Progenitor cell of endocrine pancreas (in vitro differentiated cells): ENCODE measurements at regions not wholly inside any gene's neighbourhood (a gene's known extent, or its start where the extent isn't known, plus 50 kb on each side); places are given as distances from the start of the nearest gene placed in this dataset.

Experiments
- DNase-seq: peaks from one replicate; pipeline ENCODE4 v3.0.0; 2021; ENCODE audit warnings: low spot score; ENCODE audit not compliant: unreplicated experiment
- H3K27ac Mint-ChIP-seq: 2 replicates; pipeline ENCODE4 v1.8.0; 2021; ENCODE audit warnings: mild to moderate bottlenecking, moderate library complexity, mixed read lengths
- H3K27me3 Mint-ChIP-seq: 2 replicates; pipeline ENCODE4 v1.8.0; 2021; ENCODE audit warnings: mixed read lengths
- H3K36me3 Mint-ChIP-seq: 2 replicates; pipeline ENCODE4 v1.8.0; 2022; ENCODE audit warnings: mixed read lengths; ENCODE audit not compliant: insufficient read depth
- H3K4me1 Mint-ChIP-seq: 2 replicates; pipeline ENCODE4 v1.8.0; 2021; ENCODE audit warnings: low read depth, mixed read lengths
- H3K4me3 Mint-ChIP-seq: 2 replicates; pipeline ENCODE4 v1.8.0; 2021; ENCODE audit warnings: low read depth, mild to moderate bottlenecking, moderate library complexity, mixed read lengths
- H3K9me3 Mint-ChIP-seq: 2 replicates; pipeline ENCODE4 v1.8.0; 2021; ENCODE audit warnings: low read depth, mixed read lengths
- TF ChIP-seq, protein P1 (sequence below): fragments of 200-600 bp; sonication (generic); IDR thresholded peaks from one replicate; pipeline ENCODE4 v1.5.0; 2021; ENCODE audit warnings: antibody characterized with exemption, mild to moderate bottlenecking; ENCODE audit not compliant: unreplicated experiment

DNA sequence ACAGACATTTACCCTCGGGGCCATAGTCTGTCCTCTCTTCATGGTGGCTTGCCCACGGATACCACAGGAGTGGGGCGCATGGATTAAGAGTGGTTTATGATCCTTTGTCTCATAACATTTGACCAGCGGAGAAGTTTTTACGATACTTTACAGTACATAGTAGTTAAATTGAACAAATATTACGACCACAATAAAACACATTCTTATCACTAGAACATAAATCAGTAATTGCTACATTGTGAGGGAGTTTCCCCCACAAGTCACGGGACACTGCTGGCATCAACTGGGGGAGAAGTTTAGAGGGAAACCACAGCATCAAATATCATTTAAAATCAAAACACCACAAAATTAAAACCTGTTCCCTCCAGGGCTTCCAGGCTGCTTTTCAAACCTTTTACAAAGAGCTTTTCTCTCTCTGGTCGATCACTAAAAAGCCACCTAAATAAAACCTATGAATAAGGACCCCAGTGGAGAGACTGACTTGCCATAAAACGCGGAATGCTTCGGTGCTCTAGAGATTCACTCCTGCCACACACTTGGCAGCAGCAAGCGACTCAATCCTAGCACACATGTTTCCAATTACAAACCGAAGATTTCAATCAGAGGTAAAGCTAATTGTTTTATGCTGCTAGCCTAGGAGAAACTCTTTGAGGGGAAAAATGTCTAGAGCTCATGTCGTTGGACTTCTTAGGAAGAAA lies 173.7 kb upstream of the HNRNPA3 start:
- no peak overlapping the region for H3K4me3 Mint-ChIP-seq
- no peak for DNase-seq
- H3K27me3 Mint-ChIP-seq, result peaks cover 20% of the 10 kb centered on the region
- no peaks in the 10 kb centered on the region for H3K36me3 Mint-ChIP-seq
- H3K27ac Mint-ChIP-seq, result no peak overlapping the region
- no peaks in the 10 kb centered on the region for H3K9me3 Mint-ChIP-seq
- TF ChIP-seq, protein P1, sequence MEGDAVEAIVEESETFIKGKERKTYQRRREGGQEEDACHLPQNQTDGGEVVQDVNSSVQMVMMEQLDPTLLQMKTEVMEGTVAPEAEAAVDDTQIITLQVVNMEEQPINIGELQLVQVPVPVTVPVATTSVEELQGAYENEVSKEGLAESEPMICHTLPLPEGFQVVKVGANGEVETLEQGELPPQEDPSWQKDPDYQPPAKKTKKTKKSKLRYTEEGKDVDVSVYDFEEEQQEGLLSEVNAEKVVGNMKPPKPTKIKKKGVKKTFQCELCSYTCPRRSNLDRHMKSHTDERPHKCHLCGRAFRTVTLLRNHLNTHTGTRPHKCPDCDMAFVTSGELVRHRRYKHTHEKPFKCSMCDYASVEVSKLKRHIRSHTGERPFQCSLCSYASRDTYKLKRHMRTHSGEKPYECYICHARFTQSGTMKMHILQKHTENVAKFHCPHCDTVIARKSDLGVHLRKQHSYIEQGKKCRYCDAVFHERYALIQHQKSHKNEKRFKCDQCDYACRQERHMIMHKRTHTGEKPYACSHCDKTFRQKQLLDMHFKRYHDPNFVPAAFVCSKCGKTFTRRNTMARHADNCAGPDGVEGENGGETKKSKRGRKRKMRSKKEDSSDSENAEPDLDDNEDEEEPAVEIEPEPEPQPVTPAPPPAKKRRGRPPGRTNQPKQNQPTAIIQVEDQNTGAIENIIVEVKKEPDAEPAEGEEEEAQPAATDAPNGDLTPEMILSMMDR, result no peak
- peaks cover 3% of the 10 kb centered on the region for H3K4me1 Mint-ChIP-seq

DNA sequence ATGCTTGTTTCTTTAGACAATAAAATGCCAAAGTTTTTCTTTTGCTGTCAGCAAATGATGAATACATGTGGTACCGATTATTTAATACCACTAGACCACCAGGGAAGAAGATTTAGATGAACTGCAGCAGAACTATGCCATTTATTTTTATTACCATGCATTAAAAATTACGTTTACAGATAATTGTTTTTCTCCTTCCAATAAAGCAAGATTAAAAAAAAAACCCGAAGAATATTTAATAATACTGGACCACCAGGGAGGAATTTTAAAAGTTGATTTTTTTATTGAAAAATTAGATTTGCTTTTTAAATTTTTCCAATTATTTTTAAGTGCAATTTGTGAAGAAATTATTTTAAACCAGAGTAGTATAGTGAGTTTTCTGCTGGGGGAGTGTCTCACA lies 170.3 kb upstream of the HNRNPA3 start:
- no peaks in the 10 kb centered on the region for H3K9me3 Mint-ChIP-seq
- TF ChIP-seq, protein P1, result no peak
- no peaks in the 10 kb centered on the region for H3K36me3 Mint-ChIP-seq
- H3K27ac Mint-ChIP-seq, result no peak overlapping the region
- no peak for DNase-seq
- H3K4me3 Mint-ChIP-seq, result no peak overlapping the region
- H3K27me3 Mint-ChIP-seq, result peaks cover 21% of the 10 kb centered on the region
- no peaks in the 10 kb centered on the region for H3K4me1 Mint-ChIP-seq

DNA sequence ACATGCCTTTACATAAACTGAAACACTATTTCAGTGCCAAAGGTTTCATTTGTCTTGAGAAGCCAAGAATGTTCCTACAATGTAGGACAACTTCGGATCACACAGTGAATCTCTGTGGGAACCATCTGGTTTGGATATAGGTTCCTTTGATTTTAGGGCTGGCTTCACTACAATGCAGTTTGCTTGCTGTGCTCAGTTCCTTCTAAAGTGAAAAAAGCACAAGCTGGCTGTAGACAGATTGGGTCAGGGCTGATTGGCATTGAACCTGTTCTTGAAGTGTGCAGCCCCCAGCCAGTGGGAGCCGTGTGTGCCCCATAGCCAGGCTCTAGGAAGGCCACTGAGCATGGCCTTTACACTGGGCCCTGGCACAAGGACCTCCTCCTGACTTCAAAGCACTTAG lies 167.9 kb upstream of the HNRNPA3 start:
- Mint-ChIP-seq H3K27me3 (peaks cover 7% of the 10 kb centered on the region), H3K36me3 (no peaks in the 10 kb centered on the region), H3K9me3 (peaks cover 3% of the 10 kb centered on the region), H3K27ac (no peak overlapping the region), H3K4me1 (no peaks in the 10 kb centered on the region), H3K4me3 (no peak overlapping the region)
- TF ChIP-seq, protein P1, result no peak
- no peak for DNase-seq

DNA sequence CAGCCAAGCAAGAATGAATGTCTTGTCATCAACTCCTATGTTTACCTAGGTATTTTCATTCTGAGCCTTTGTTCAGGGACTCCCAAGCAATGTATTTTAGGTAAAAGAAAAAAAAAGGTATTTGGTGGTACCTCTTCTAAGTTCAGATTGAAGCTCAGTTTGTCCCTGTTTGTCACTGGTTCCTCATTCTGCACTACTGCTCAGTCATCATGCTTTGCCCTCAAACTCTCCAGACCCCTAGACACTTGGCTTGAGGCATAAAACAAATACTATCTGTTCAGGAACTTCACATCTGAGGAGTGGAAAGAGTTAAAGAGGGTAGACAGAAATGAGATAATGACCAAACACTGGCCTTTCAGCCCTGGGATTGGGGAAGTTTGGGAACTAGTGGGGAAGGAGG lies 163.6 kb upstream of the HNRNPA3 start:
- Mint-ChIP-seq H3K4me1 (no peaks in the 10 kb centered on the region), H3K9me3 (peaks cover 7% of the 10 kb centered on the region), H3K36me3 (no peaks in the 10 kb centered on the region), H3K4me3 (no peak overlapping the region), H3K27ac (no peak overlapping the region), H3K27me3 (peaks cover 3% of the 10 kb centered on the region)
- TF ChIP-seq, protein P1, result no peak
- no peak for DNase-seq

DNA sequence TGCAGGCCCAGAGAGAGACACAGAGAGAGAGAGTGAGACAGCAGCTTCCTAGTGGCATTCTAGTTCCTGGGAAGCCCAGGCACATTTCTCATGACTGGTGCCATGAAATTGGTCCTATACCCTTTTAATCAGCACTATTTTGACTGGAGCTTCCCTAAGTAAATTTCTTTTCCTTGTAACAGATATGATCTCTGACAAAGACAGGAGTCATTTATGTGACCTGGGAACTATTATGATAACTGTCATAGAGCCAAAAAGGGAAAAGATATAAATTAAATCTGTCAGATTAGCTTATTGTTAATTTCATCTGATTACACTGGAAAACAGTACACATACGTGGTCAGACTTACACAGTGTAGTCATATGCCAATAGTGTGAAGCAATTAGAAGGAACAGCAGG lies 161.3 kb upstream of the HNRNPA3 start:
- H3K9me3 Mint-ChIP-seq, result peaks cover 7% of the 10 kb centered on the region
- H3K36me3 Mint-ChIP-seq, result no peaks in the 10 kb centered on the region
- H3K4me1 Mint-ChIP-seq, result no peaks in the 10 kb centered on the region
- TF ChIP-seq, protein P1, result no peak
- H3K27ac Mint-ChIP-seq, result no peak overlapping the region
- H3K27me3 Mint-ChIP-seq, result no peaks in the 10 kb centered on the region
- DNase-seq, result no peak
- no peak overlapping the region for H3K4me3 Mint-ChIP-seq
